ENCODE measurements at regions not wholly inside any gene's neighbourhood (a gene's known extent, or its start where the extent isn't known, plus 50 kb on each side); places are given as distances from the start of the nearest gene placed in this dataset.

DNA sequence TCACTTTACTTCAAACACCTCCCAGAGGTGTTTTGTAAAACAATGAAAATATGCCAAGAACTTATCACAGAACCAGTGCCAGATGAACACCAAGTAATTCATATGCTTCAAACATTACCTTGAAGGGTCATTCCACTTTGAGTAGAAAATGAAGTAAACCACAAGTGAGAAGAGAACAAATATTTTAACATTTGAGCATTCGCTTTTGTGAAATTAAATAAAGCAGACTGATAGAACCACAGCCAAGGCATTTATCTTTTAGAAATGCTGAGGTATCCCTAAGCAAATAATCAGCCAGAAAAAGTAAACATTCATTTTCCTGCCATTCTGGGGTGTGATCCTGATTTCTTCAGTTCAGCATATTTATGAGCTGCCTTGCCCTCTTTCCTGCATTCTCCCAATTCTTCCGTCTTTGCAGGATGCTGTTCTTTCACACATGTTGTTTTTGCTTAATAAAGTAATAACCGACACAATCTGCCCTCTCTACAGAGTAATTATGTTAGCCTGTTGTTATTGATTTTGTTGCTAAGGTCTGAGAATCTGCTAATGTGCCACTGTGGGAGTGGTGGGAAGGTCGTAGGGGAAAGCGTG, 235.6 kb upstream of the TGFBR2 start:
- Histone ChIP-seq H3K9me3 (ENCODE audit: control insufficient read depth, insufficient read depth, low read length) (no peaks in the 10 kb centered on the region), H3K36me3 (ENCODE audit: control insufficient read depth, low read length) (no peaks in the 10 kb centered on the region), H4K20me1 (ENCODE audit: control insufficient read depth, insufficient read depth, low read depth, low read length) (no peaks in the 10 kb centered on the region), H3K4me3 (ENCODE audit: low read length) (no peak overlapping the region), H3K9me2 (replicated peaks; ENCODE audit: control insufficient read depth, low read length) (no peaks in the 10 kb centered on the region), H3F3A (ENCODE audit: control insufficient read depth, insufficient read depth) (no peaks in the 10 kb centered on the region), H3K4me1 (ENCODE audit: control insufficient read depth, low read length) (no peaks in the 10 kb centered on the region), H3K79me2 (ENCODE audit: control insufficient read depth, low read length) (no peaks in the 10 kb centered on the region), H3K27ac (ENCODE audit: low read depth, low read length) (no peak overlapping the region), H3K4me2 (ENCODE audit: low read length) (no peak overlapping the region), H3K27me3 (ENCODE audit: control insufficient read depth, low read length) (no peaks in the 10 kb centered on the region)
- TF ChIP-seq, protein P1, sequence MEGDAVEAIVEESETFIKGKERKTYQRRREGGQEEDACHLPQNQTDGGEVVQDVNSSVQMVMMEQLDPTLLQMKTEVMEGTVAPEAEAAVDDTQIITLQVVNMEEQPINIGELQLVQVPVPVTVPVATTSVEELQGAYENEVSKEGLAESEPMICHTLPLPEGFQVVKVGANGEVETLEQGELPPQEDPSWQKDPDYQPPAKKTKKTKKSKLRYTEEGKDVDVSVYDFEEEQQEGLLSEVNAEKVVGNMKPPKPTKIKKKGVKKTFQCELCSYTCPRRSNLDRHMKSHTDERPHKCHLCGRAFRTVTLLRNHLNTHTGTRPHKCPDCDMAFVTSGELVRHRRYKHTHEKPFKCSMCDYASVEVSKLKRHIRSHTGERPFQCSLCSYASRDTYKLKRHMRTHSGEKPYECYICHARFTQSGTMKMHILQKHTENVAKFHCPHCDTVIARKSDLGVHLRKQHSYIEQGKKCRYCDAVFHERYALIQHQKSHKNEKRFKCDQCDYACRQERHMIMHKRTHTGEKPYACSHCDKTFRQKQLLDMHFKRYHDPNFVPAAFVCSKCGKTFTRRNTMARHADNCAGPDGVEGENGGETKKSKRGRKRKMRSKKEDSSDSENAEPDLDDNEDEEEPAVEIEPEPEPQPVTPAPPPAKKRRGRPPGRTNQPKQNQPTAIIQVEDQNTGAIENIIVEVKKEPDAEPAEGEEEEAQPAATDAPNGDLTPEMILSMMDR (IDR thresholded peaks at IDR 0.05; ENCODE audit: low read depth, low read length, poor library complexity, severe bottlenecking) = no peak
- TF ChIP-seq EZH2phosphoT487 (IDR thresholded peaks at IDR 0.05; ENCODE audit: borderline replicate concordance, low read length) = no peak

DNA sequence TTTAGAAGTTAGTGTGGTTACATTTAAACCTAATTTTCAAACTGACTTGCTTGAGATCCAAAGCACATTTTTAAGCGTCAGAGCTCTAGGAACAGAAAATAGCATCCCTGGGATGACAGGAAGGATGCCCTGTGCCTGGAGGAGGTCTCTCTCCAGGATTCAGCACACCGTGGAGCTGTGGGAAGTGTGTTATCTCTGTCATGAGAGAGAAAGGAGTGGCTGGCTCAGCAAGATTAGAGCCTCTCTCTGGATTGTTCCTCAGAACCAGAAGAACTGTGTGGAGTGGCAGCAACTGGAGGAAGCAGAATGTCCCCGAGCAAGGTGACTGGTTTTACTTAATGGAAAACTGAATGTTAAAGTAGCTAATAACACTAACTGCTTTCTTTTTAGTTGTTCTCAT, 233.6 kb upstream of the TGFBR2 start:
- H3K27ac ChIP-seq (ENCODE audit: low read depth, low read length) = no peak overlapping the region

DNA sequence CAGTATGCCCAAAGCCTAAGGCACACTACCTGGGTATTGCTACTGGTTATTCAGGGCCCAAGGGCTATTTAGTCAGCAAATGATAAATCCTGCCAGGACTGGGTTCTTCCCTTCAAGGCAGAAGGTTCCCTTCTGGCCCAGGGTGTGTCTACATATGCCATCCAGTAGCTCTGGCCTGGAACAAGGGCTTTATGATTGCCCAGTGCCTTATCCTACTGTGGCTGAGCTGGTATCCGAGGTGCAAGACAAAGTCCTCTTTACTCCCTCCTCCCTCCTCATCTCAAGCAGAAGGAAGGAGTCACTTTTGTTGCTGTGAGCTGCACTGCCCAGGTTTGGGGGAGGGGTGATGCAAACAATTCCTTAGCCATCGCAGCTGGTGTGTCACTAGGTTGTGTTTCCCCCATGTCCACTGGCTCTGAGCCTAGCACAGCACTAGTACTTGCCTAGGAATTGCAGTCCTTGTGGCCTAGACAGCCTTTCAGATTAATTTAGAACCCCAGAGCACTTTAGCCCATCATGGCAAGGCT, 221.8 kb upstream of the TGFBR2 start:
- H3F3A ChIP-seq (ENCODE audit: control insufficient read depth, insufficient read depth) = no peaks in the 10 kb centered on the region
- no peak overlapping the region for H3K4me2 ChIP-seq (ENCODE audit: low read length)
- no peak for TF ChIP-seq EZH2phosphoT487 (IDR thresholded peaks at IDR 0.05; ENCODE audit: borderline replicate concordance, low read length)
- TF ChIP-seq, protein P1 (IDR thresholded peaks at IDR 0.05; ENCODE audit: low read depth, low read length, poor library complexity, severe bottlenecking) = no peak
- no peaks in the 10 kb centered on the region for H3K27me3 ChIP-seq (ENCODE audit: control insufficient read depth, low read length)
- H3K27ac ChIP-seq (ENCODE audit: low read depth, low read length) = no peak overlapping the region
- no peaks in the 10 kb centered on the region for H3K4me1 ChIP-seq (ENCODE audit: control insufficient read depth, low read length)
- no peaks in the 10 kb centered on the region for H3K79me2 ChIP-seq (ENCODE audit: control insufficient read depth, low read length)
- no peaks in the 10 kb centered on the region for H3K36me3 ChIP-seq (ENCODE audit: control insufficient read depth, low read length)
- no peaks in the 10 kb centered on the region for H3K9me2 ChIP-seq (replicated peaks; ENCODE audit: control insufficient read depth, low read length)
- no peaks in the 10 kb centered on the region for H4K20me1 ChIP-seq (ENCODE audit: control insufficient read depth, insufficient read depth, low read depth, low read length)
- H3K4me3 ChIP-seq (ENCODE audit: low read length) = no peak overlapping the region
- no peaks in the 10 kb centered on the region; the same call in 1 of the 2 replicates for H3K9me3 ChIP-seq (ENCODE audit: control insufficient read depth, insufficient read depth, low read length)

More for the DNA sequence above, 233.6 kb upstream of the TGFBR2 start:
- no peaks in the 10 kb centered on the region for H3K79me2 ChIP-seq (ENCODE audit: control insufficient read depth, low read length)
- H3K4me3 ChIP-seq (ENCODE audit: low read length) = no peak overlapping the region
- no peaks in the 10 kb centered on the region for H3K4me1 ChIP-seq (ENCODE audit: control insufficient read depth, low read length)
- H3F3A ChIP-seq (ENCODE audit: control insufficient read depth, insufficient read depth) = no peaks in the 10 kb centered on the region
- no peaks in the 10 kb centered on the region for H3K27me3 ChIP-seq (ENCODE audit: control insufficient read depth, low read length)
- H3K36me3 ChIP-seq (ENCODE audit: control insufficient read depth, low read length) = no peaks in the 10 kb centered on the region
- no peaks in the 10 kb centered on the region for H4K20me1 ChIP-seq (ENCODE audit: control insufficient read depth, insufficient read depth, low read depth, low read length)
- TF ChIP-seq EZH2phosphoT487 (IDR thresholded peaks at IDR 0.05; ENCODE audit: borderline replicate concordance, low read length) = no peak
- TF ChIP-seq, protein P1 (IDR thresholded peaks at IDR 0.05; ENCODE audit: low read depth, low read length, poor library complexity, severe bottlenecking) = no peak
- H3K4me2 ChIP-seq (ENCODE audit: low read length) = no peak overlapping the region
- H3K9me2 ChIP-seq (replicated peaks; ENCODE audit: control insufficient read depth, low read length) = no peaks in the 10 kb centered on the region
- H3K9me3 ChIP-seq (ENCODE audit: control insufficient read depth, insufficient read depth, low read length) = no peaks in the 10 kb centered on the region

All from DOHH2 (cell line).